SK-MEL-5 (cell line): ENCODE measurements at regions not wholly inside any gene's neighbourhood (a gene's known extent, or its start where the extent isn't known, plus 50 kb on each side); places are given as distances from the start of the nearest gene placed in this dataset.

Source experiments
- DNase-seq: peaks from one replicate; pipeline ENCODE4 v3.0.0-alpha.2; 2016; ENCODE audit warnings: low read depth, low spot score
- in situ Hi-C: cut with HindIII; loops from 2 replicates; pipeline ENCODE4 v1.10.0; 2016; ENCODE audit warnings: low sequenced_read_pairs, high pct_unique_total_duplicates, low pct_unique_long_range_greater_than_20kb

GRCh38 chr6:106765496-106765895, 136.1 kb downstream of the QRSL1 start:
- in situ Hi-C loops = no loop called here

GRCh38 chr6:106764353-106764980, 135.1 kb downstream of the QRSL1 start:
- no peak for DNase-seq
- in situ Hi-C loops = no loop called here

More at GRCh38 chr6:106765496-106765895, 136.1 kb downstream of the QRSL1 start:
- no peak for DNase-seq

GRCh38 chr6:106763361-106763760, 134.0 kb downstream of the QRSL1 start:
- no peak for DNase-seq
- in situ Hi-C loops = no loop called here

- no peak for DNase-seq
- in situ Hi-C loops = no loop called here
Observed at GRCh38 chr6:106761160-106761559, 131.8 kb downstream of the QRSL1 start.

GRCh38 chr6:106759112-106759511, 129.7 kb downstream of the QRSL1 start:
- no peak for DNase-seq
- in situ Hi-C loops = no loop called here

GRCh38 chr6:106757722-106758467, 128.5 kb downstream of the QRSL1 start:
- DNase-seq = no peak
- in situ Hi-C loops = no loop called here

GRCh38 chr6:106757267-106757666, 127.9 kb downstream of the QRSL1 start:
- DNase-seq = no peak
- in situ Hi-C loops = no loop called here

- DNase-seq = no peak
- in situ Hi-C loops = no loop called here
Observed at GRCh38 chr6:106754215-106754614, 124.8 kb downstream of the QRSL1 start.

- in situ Hi-C loops = no loop called here
- DNase-seq = no peak
Observed at GRCh38 chr6:106752641-106753040, 123.3 kb downstream of the QRSL1 start.

GRCh38 chr6:106751501-106752252, 122.3 kb downstream of the QRSL1 start:
- DNase-seq = no peak
- in situ Hi-C loops = no loop called here

- in situ Hi-C loops = no loop called here
- DNase-seq = no peak
Observed at GRCh38 chr6:106750946-106751345, 121.6 kb downstream of the QRSL1 start.

- in situ Hi-C loops = no loop called here
- DNase-seq = no peak
Observed at GRCh38 chr6:106750142-106750918, 121.0 kb downstream of the QRSL1 start.

- in situ Hi-C loops = no loop called here
- no peak for DNase-seq
Observed at GRCh38 chr6:106749609-106750008, 120.2 kb downstream of the QRSL1 start.

- in situ Hi-C loops = no loop called here
Observed at GRCh38 chr6:106748547-106749207, 119.3 kb downstream of the QRSL1 start.

GRCh38 chr6:106747139-106747538, 117.8 kb downstream of the QRSL1 start:
- in situ Hi-C loops = no loop called here
- DNase-seq = no peak

More at GRCh38 chr6:106748547-106749207, 119.3 kb downstream of the QRSL1 start:
- DNase-seq = no peak

GRCh38 chr6:106746652-106747051, 117.3 kb downstream of the QRSL1 start:
- in situ Hi-C loops = no loop called here
- DNase-seq = peak; percentile 95

- DNase-seq = peak; percentile 67
- in situ Hi-C loops = no loop called here
Observed at GRCh38 chr6:106745824-106746582, 116.6 kb downstream of the QRSL1 start.
